KMS-11 (cell line): ENCODE measurements at regions not wholly inside any gene's neighbourhood (a gene's known extent, or its start where the extent isn't known, plus 50 kb on each side); places are given as distances from the start of the nearest gene placed in this dataset.

Experiments used
- H2AFZ ChIP-seq: fragments of 200-600 bp; sonication (generic); 2 replicates; pipeline ENCODE4 v1.6.1; 2016; ENCODE audit warnings: antibody characterized with exemption, mixed run types, low read depth
- H3K27ac ChIP-seq: fragments of 200-600 bp; sonication (generic); 2 replicates; pipeline ENCODE4 v1.6.1; 2016; ENCODE audit warnings: mild to moderate bottlenecking, mixed run types
- H3K27me3 ChIP-seq: fragments of 200-600 bp; sonication (generic); 2 replicates; pipeline ENCODE4 v1.6.1; 2017; ENCODE audit warnings: mild to moderate bottlenecking, low read depth, mixed run types, moderate library complexity; ENCODE audit not compliant: insufficient read depth
- H3K36me3 ChIP-seq: fragments of 200-600 bp; sonication (generic); 2 replicates; pipeline ENCODE4 v1.6.1; 2017; ENCODE audit warnings: mild to moderate bottlenecking, mixed run types; ENCODE audit not compliant: insufficient read depth
- H3K4me1 ChIP-seq: fragments of 200-600 bp; sonication (generic); 2 replicates; pipeline ENCODE4 v1.6.1; 2016; ENCODE audit warnings: mild to moderate bottlenecking, low read depth, mixed run types; ENCODE audit not compliant: poor library complexity, severe bottlenecking
- H3K4me2 ChIP-seq: fragments of 200-600 bp; sonication (generic); 2 replicates; pipeline ENCODE4 v1.7.0; 2016; ENCODE audit warnings: mild to moderate bottlenecking, mixed run types
- H3K4me3 ChIP-seq: fragments of 200-600 bp; sonication (generic); IDR thresholded peaks from 2 replicates; pipeline ENCODE4 v1.6.1; 2017; ENCODE audit warnings: low read depth, low read length, mixed read lengths; ENCODE audit not compliant: insufficient read depth
- H3K79me2 ChIP-seq: fragments of 200-600 bp; sonication (generic); 2 replicates; pipeline ENCODE4 v1.6.1; 2016; ENCODE audit warnings: low read depth, mixed run types; ENCODE audit not compliant: insufficient read depth
- H3K9ac ChIP-seq: fragments of 200-600 bp; sonication (generic); 2 replicates; pipeline ENCODE4 v1.6.1; 2016; ENCODE audit warnings: mild to moderate bottlenecking, mixed run types
- H4K20me1 ChIP-seq: fragments of 200-600 bp; sonication (generic); 2 replicates; pipeline ENCODE4 v1.6.1; 2016; ENCODE audit warnings: mild to moderate bottlenecking, mixed run types; ENCODE audit not compliant: insufficient read depth
- CTCF ChIP-seq: fragments of 200-600 bp; sonication (generic); conservative IDR thresholded peaks from 2 replicates; pipeline ENCODE4 v1.6.1; 2017; ENCODE audit warnings: low read depth, mild to moderate bottlenecking, antibody characterized with exemption, low read length, moderate library complexity, mixed read lengths

GRCh38 chr2:180174580-180174979 lies 167.5 kb upstream of the CWC22 start:
- Histone ChIP-seq H4K20me1 (no peaks in the 10 kb centered on the region), H3K9ac (no peak overlapping the region), H3K4me2 (no peak overlapping the region), H3K4me1 (no peaks in the 10 kb centered on the region), H3K36me3 (no peaks in the 10 kb centered on the region), H3K4me3 (no peak overlapping the region), H3K27ac (no peak overlapping the region), H2AFZ (no peak overlapping the region), H3K27me3 (no peaks in the 10 kb centered on the region), H3K79me2 (no peaks in the 10 kb centered on the region)
- no peak for TF ChIP-seq CTCF

GRCh38 chr2:180169474-180169873 lies 162.4 kb upstream of the CWC22 start:
- Histone ChIP-seq H4K20me1 (no peaks in the 10 kb centered on the region), H3K9ac (no peak overlapping the region), H3K36me3 (no peaks in the 10 kb centered on the region), H3K4me3 (no peak overlapping the region), H3K4me2 (no peak overlapping the region), H2AFZ (no peak overlapping the region), H3K27ac (no peak overlapping the region), H3K27me3 (no peaks in the 10 kb centered on the region), H3K79me2 (no peaks in the 10 kb centered on the region), H3K4me1 (no peaks in the 10 kb centered on the region)
- TF ChIP-seq CTCF, result no peak

GRCh38 chr2:180161415-180161814 lies 154.3 kb upstream of the CWC22 start:
- Histone ChIP-seq H2AFZ (no peak overlapping the region), H3K27ac (no peak overlapping the region), H3K27me3 (no peaks in the 10 kb centered on the region), H4K20me1 (no peaks in the 10 kb centered on the region), H3K4me2 (no peak overlapping the region), H3K36me3 (no peaks in the 10 kb centered on the region), H3K9ac (no peak overlapping the region), H3K4me3 (no peak overlapping the region), H3K4me1 (no peaks in the 10 kb centered on the region), H3K79me2 (no peaks in the 10 kb centered on the region)
- TF ChIP-seq CTCF, result no peak

- no peaks in the 10 kb centered on the region for H3K27me3 ChIP-seq
- no peak overlapping the region for H3K27ac ChIP-seq
- H3K79me2 ChIP-seq, result no peaks in the 10 kb centered on the region
- no peaks in the 10 kb centered on the region for H4K20me1 ChIP-seq
- no peak overlapping the region for H3K9ac ChIP-seq
- TF ChIP-seq CTCF, result no peak
- no peak overlapping the region for H3K4me2 ChIP-seq
- H3K36me3 ChIP-seq, result no peaks in the 10 kb centered on the region
- H3K4me1 ChIP-seq, result no peaks in the 10 kb centered on the region
- H2AFZ ChIP-seq, result no peak overlapping the region
- no peak overlapping the region for H3K4me3 ChIP-seq
These were observed 152.8 kb upstream of the CWC22 start for GRCh38 chr2:180159921-180160320.

GRCh38 chr2:180158961-180159360 lies 151.9 kb upstream of the CWC22 start:
- H3K27me3 ChIP-seq, result no peaks in the 10 kb centered on the region
- H3K4me3 ChIP-seq, result no peak overlapping the region
- no peaks in the 10 kb centered on the region for H3K79me2 ChIP-seq
- no peaks in the 10 kb centered on the region for H3K36me3 ChIP-seq
- H4K20me1 ChIP-seq, result no peaks in the 10 kb centered on the region
- H3K4me2 ChIP-seq, result no peak overlapping the region
- no peak overlapping the region for H3K9ac ChIP-seq
- no peak for TF ChIP-seq CTCF
- no peak overlapping the region for H3K27ac ChIP-seq
- H3K4me1 ChIP-seq, result no peaks in the 10 kb centered on the region
- no peak overlapping the region for H2AFZ ChIP-seq
